ENCODE measurements at regions not wholly inside any gene's neighbourhood (a gene's known extent, or its start where the extent isn't known, plus 50 kb on each side); places are given as distances from the start of the nearest gene placed in this dataset.

DNA sequence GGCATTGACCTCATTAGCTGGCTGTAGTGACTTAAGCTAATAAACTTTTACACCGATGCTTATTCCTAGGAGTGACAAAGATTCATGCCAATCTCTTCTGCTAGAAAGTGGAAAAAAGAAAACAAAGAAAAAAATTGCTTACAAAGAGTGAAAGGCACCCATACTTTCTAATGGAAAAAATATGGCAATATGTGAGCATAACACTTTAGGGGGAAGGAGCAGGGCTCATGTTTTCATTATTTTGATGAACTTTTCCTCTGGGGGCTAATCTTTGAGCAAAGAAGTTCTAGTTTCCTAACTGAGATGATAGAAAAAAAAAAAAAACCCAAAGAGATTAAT lies 94.8 kb upstream of the THRB start:
- no CpG with 5 or more reads among the region's 1 CpG for WGBS, 2 experiments (ENCODE audit: extremely low coverage in 2 of 2, insufficient read length in 1 of 2)
- in situ Hi-C loops (cut with MboI; ENCODE audit: low sequenced_read_pairs): no loop called here
- no peak overlapping the region for H4K5ac ChIP-seq (ENCODE audit: low read depth, low read length)
- DNase-seq: no peak
- no peak for ATAC-seq (ENCODE audit: low read depth)
- H2AK9ac ChIP-seq (replicated peaks; ENCODE audit: low read depth, low read length, poor library complexity): no peak overlapping the region
- no peak overlapping the region for H3K27ac ChIP-seq (ENCODE audit: insufficient read depth, low read length)
- H3K79me1 ChIP-seq (ENCODE audit: low read depth in 1 of 2, low read length in 2 of 2): no peaks in the 10 kb centered on the region
- CTCF ChIA-PET: no interaction called here
- no peak overlapping the region for H2AFZ ChIP-seq (replicated peaks; ENCODE audit: low read length, poor library complexity)
- H3K4me1 ChIP-seq (ENCODE audit: control insufficient read depth, insufficient read depth, low read length): no peaks in the 10 kb centered on the region
- BruUV-seq (replicated peaks): no TSS peak
- no peaks in the 10 kb centered on the region for H3K36me3 ChIP-seq (ENCODE audit: control insufficient read depth, insufficient read depth, low read length)
- no peak overlapping the region for H2BK120ac ChIP-seq (ENCODE audit: low read depth, low read length)
- dilution Hi-C loops (cut with HindIII; ENCODE audit: low sequenced_read_pairs, unreplicated experiment): no loop called here
- H3K4me2 ChIP-seq (ENCODE audit: low read depth, low read length): no peak overlapping the region
- no peaks in the 10 kb centered on the region; the same call in 1 of the 2 replicates for H3K27me3 ChIP-seq (ENCODE audit: control insufficient read depth, insufficient read depth, low read length)
- H2AK5ac ChIP-seq (ENCODE audit: low read depth, low read length): no peak overlapping the region
- H3K9me3 ChIP-seq (ENCODE audit: control insufficient read depth, insufficient read depth, low read length): no peaks in the 10 kb centered on the region
- no peaks in the 10 kb centered on the region for H4K20me1 ChIP-seq (ENCODE audit: insufficient read depth, low read length)
- no peak overlapping the region for H4K91ac ChIP-seq (ENCODE audit: insufficient read depth, low read depth, low read length)
- no peak overlapping the region for H2BK5ac ChIP-seq (ENCODE audit: low read depth, low read length, poor library complexity, severe bottlenecking)
- H3K4ac ChIP-seq (ENCODE audit: low read depth, low read length): no peak overlapping the region
- H4K8ac ChIP-seq (ENCODE audit: low read depth in 2 of 2, low read length in 2 of 2): no peak overlapping the region
- no peak overlapping the region for H3K4me3 ChIP-seq (ENCODE audit: insufficient read depth, low read depth, low read length)
- intact Hi-C loops (cut with micrococcal nuclease): no loop called here
- no peak overlapping the region for H3K23ac ChIP-seq (ENCODE audit: low read depth, low read length)
- H2BK20ac ChIP-seq (ENCODE audit: low read depth, low read length): no peak overlapping the region
- TF ChIP-seq BHLHE40 (IDR thresholded peaks at IDR 0.05; ENCODE audit: low read depth, low read length) (no peak), CEBPB (IDR thresholded peaks at IDR 0.05; ENCODE audit: low read depth, low read length) (no peak), MAZ (IDR thresholded peaks at IDR 0.05; ENCODE audit: borderline replicate concordance, low read depth, low read length) (no peak), MAFK (IDR thresholded peaks at IDR 0.05; ENCODE audit: low read depth, low read length) (no peak), MXI1 (IDR thresholded peaks at IDR 0.05; ENCODE audit: borderline replicate concordance, low read depth, low read length) (no peak), FOS (IDR thresholded peaks at IDR 0.05; ENCODE audit: low read depth, low read length) (no peak), CHD1 (IDR thresholded peaks at IDR 0.05; ENCODE audit: low read depth, low read length) (no peak), RCOR1 (IDR thresholded peaks at IDR 0.05; ENCODE audit: insufficient replicate concordance, low read length) (no peak), POLR2A (IDR thresholded peaks at IDR 0.05; ENCODE audit: low read depth, low read length) (no peak), SMC3 (IDR thresholded peaks at IDR 0.05; ENCODE audit: low read depth, low read length) (no peak), RFX5 (IDR thresholded peaks at IDR 0.05; ENCODE audit: low read depth, low read length) (no peak), NFE2L2 (IDR thresholded peaks at IDR 0.05; ENCODE audit: low read depth, low read length) (no peak), RAD21 (IDR thresholded peaks at IDR 0.05; ENCODE audit: low read length) (no peak)
- TF ChIP-seq, protein P1, sequence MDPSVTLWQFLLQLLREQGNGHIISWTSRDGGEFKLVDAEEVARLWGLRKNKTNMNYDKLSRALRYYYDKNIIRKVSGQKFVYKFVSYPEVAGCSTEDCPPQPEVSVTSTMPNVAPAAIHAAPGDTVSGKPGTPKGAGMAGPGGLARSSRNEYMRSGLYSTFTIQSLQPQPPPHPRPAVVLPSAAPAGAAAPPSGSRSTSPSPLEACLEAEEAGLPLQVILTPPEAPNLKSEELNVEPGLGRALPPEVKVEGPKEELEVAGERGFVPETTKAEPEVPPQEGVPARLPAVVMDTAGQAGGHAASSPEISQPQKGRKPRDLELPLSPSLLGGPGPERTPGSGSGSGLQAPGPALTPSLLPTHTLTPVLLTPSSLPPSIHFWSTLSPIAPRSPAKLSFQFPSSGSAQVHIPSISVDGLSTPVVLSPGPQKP (IDR thresholded peaks at IDR 0.05; ENCODE audit: borderline replicate concordance, low read depth, low read length): no peak
- TF ChIP-seq, protein P2, sequence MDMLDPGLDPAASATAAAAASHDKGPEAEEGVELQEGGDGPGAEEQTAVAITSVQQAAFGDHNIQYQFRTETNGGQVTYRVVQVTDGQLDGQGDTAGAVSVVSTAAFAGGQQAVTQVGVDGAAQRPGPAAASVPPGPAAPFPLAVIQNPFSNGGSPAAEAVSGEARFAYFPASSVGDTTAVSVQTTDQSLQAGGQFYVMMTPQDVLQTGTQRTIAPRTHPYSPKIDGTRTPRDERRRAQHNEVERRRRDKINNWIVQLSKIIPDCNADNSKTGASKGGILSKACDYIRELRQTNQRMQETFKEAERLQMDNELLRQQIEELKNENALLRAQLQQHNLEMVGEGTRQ (IDR thresholded peaks at IDR 0.05; ENCODE audit: low read depth, low read length): no peak
- TF ChIP-seq, protein P3, sequence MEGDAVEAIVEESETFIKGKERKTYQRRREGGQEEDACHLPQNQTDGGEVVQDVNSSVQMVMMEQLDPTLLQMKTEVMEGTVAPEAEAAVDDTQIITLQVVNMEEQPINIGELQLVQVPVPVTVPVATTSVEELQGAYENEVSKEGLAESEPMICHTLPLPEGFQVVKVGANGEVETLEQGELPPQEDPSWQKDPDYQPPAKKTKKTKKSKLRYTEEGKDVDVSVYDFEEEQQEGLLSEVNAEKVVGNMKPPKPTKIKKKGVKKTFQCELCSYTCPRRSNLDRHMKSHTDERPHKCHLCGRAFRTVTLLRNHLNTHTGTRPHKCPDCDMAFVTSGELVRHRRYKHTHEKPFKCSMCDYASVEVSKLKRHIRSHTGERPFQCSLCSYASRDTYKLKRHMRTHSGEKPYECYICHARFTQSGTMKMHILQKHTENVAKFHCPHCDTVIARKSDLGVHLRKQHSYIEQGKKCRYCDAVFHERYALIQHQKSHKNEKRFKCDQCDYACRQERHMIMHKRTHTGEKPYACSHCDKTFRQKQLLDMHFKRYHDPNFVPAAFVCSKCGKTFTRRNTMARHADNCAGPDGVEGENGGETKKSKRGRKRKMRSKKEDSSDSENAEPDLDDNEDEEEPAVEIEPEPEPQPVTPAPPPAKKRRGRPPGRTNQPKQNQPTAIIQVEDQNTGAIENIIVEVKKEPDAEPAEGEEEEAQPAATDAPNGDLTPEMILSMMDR (conservative IDR thresholded peaks at IDR 0.05; ENCODE audit: low read depth, low read length): no peak
- POLR2A ChIA-PET (ENCODE audit: unreplicated experiment): no interaction called here
- H3K9me1 ChIP-seq (ENCODE audit: insufficient read depth, low read length): no peaks in the 10 kb centered on the region
- no peak overlapping the region for H2BK15ac ChIP-seq (ENCODE audit: low read depth, low read length)
- H3K9ac ChIP-seq (ENCODE audit: low read depth, low read length): no peak overlapping the region
- H3K56ac ChIP-seq (ENCODE audit: extremely low read depth, insufficient read depth, low read length): no peak overlapping the region
- no peak overlapping the region for H3K18ac ChIP-seq (ENCODE audit: low read depth, low read length)
- no peak overlapping the region for H3K14ac ChIP-seq (replicated peaks; ENCODE audit: low read depth, low read length)
